ENCODE measurements at regions not wholly inside any gene's neighbourhood (a gene's known extent, or its start where the extent isn't known, plus 50 kb on each side); places are given as distances from the start of the nearest gene placed in this dataset.

DNA sequence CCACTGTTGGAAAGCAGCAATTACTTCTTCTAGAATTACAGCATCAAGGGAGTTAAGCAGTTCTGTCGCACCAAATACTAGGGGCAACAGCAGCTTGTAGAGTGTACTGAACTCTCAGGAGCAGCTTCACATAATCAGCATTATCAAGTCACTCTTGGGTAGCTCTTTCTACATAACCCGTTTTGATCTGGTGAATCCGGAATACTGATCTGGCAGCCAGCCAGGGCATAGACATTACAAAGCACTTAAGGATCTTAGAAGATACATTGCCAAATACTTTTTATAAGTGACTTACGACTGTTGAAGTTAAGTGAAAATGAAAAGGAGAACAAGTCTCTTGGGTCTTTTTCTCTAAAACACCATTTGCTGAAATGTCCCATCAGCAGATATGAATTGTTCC, 73.2 kb upstream of the NETO1 start:
- no peak for DNase-seq

- DNase-seq = no peak
Measured at GRCh38 chr18:72940509-72940908, 72.7 kb upstream of the NETO1 start.

DNA sequence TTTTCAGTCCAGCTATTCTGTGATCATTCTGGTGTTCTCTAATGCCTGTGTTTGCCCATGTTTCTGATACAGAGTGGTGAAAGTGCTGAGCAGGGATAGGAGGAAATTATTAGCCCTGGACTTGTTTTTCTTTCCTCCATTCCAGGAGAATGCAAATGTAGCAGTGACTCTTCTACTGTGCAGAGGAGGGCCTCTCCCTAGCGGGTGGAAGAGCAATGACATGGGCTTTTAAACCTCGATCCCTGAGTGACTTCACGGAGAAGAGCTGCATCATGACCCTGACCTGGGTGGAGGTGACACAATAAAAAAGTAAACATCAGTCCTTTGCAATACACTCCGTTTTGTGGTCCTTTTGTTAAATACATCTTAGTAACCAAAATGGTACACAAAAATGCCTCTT, 68.0 kb upstream of the NETO1 start:
- no peak for DNase-seq

DNA sequence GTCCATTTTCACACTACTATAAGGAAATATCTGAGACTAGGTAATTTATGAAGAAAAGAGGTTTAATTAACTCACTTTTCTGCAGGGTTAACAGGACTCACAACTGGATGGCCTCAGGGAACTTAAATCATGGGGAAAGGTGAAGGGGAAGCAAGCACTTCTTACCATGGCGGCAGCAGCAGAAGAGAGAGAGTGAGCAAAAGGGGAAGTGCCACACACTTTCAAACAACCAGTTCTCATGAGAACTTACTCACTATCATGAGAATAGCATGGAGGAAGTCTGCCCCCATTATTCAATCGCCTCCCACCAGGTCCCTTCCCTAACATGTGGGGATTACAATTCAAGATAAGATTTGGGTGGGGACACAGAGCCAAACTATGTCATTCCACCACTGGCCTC, 55.1 kb upstream of the NETO1 start:
- DNase-seq = no peak
